CD4-positive, alpha-beta T cell treated with Interleukin-2 at 100 ng/mL for 4 hours (primary cell): ENCODE measurements at regions not wholly inside any gene's neighbourhood (a gene's known extent, or its start where the extent isn't known, plus 50 kb on each side); places are given as distances from the start of the nearest gene placed in this dataset.

Source experiments
- DNase-seq: peaks from one replicate; pipeline ENCODE4 v3.0.0-alpha.2; 2020; ENCODE audit warnings: low spot score

DNA sequence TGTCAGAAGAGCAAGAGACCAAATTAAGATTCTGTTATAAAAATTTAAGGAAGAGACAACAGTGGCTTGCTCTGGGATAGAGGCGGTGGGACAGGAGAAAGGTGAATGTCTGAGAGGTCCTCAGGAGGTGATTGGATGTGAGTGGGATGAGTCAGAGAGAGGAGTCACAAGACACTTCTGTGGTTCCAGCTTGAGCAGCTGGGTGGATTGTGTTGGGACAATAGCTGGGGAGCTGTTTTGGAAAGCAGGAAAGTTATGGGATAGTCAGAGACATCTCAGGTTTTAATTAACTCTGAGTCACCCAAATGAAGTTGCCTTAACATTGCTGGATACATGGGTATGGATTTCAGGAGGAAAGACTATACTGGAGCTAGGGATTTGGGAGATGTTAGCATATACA, 218.0 kb upstream of the TRIB2 start:
- DNase-seq, result no peak

DNA sequence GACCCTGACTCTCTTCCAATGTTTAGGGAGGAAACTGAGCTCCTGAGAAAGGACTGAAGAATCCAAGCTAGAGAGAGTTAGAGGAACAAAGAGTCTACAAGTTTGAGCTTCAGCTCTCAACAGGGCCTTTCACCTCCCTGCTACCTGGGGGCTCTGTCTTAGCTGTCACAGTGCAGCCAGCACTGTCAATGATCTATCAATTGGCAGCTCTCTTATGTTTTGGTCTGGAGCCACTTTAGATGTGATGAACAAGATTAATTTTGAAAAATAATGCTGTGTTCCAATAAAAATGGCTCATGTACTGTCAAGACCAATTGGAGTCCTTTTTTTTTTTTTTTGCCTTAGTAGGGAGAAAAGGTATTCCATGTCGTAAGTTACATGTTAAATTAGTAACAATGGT, 215.8 kb upstream of the TRIB2 start:
- no peak for DNase-seq

DNA sequence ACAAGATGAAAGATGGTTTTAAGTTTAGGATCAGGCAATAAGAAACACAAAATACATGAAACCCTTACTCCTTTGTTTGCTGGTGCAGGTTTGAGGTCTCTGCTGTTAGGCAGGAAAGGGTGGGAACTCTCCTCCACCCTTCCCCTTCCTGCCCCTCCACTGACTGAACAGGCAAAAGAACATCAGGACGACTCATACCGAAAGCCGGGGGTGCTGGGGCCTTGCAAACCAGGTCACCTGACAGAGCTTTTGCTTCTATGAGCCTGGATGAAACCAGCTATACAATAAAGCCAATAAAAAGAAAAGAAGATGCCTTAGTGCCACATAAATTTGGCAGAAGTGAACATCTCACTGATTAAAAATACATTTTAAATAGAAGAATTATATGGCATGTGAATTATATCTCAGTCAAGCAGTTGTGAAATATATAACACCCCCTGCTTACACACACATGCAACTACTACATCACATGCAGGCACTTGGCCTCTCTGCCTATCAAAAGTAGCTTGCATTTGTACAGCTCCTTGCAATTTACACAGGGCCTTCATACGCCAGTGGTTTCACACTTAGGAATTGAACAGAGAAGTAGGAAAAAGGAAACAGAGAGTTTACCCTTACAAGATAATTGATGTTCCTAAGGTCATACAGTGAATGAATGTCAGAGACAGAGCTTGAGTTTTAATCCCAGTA, 215.1 kb upstream of the TRIB2 start:
- peak; percentile 79 for DNase-seq

DNA sequence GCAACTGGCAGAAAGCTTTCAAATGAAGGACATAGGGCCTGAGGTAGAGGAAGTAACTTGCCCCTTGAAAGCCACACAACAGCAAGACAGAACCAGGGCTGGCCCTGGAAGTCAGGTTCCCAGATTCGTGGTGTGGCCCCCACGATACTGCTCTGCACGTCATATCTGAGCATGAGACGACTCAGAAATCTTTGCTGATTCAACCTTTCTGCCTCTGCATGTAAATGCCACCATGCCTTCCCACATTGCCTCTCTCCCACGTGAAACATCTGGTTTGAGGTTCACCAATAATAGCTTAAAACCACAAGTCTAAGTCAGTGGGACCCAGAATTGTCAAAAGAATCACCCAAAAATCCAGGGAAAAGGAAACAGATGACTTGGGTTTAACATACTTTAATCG, 214.0 kb upstream of the TRIB2 start:
- peak; percentile 39 for DNase-seq

DNA sequence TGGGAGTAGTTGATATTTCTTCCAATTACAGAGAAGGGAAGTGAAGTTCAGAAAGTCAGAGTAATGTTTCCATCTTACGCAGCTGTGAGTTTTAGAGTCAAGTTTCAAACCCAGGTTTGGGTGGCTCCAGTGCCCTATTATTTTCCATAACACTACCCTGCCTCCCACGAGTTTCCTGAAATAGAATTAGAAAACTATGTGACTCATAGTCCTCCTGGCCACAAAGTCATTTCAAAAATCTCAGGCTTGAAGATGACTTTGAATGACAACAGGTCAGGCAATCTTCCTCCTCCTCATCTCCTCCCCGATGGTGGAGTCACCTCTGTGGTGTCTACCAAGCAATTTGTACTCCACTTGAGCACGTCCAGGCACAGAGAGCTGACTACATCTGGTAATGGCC, 212.3 kb upstream of the TRIB2 start:
- DNase-seq, result peak; percentile 37

DNA sequence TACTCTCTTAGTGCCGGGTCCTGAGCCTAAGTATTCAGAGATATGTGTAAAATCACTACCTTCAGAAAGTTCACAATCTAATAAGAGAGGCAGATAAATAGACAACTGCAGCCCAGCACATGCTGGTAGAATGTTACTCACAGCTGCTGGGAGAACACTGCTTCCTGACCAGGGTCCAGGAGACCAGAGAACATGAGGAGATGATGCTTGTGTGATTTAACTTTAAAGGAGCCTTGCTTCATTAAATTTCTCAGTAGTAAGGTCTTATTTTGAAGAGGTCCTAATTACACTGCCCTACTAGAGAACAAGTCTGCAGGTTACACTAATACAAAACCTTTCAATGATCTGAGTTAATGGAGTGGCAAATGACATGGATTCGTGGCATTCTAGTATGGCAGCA, 209.9 kb upstream of the TRIB2 start:
- no peak for DNase-seq

- DNase-seq, result peak; percentile 84
Measured at GRCh38 chr2:12507295-12507694, 209.4 kb upstream of the TRIB2 start.

DNA sequence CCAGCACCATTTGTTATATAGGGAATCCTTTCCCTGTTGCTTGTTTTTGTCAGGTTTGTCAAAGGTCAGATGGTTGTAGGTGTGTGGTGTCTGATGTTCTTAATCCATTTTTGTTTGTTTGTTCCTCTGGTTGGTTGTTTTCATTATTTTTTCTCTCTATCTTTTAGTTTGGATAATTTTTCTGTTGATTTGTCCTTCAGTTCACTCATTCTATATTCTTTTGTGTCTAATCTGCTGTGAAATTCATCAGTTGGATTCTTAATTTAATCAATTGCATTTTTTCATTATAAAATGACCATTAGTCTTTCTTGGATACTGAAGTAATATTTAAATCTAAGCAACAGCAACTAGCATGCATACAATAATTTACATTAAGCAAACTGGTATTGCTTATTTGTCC, 206.7 kb upstream of the TRIB2 start:
- DNase-seq, result no peak

DNA sequence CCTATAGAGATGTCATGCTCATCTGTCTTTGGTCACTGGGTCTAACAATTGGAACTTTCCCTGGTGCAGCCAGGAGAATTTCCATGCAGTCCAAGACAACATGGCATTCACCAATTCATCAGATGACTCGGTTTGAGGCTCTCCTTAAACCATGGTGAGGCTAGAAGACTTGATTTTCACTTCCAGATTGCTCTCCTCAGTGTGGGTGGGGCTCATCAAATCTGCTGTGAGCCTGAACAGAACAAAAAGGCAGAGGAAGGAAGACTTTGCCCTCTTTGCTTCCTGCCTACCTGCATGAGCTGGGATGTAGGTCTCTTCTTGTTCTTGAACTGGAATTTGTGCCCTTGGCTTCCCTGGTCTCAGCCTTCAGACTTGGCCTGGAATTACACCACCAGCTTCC, 203.4 kb upstream of the TRIB2 start:
- no peak for DNase-seq

GRCh38 chr2:12514168-12514567, 202.6 kb upstream of the TRIB2 start:
- no peak for DNase-seq

GRCh38 chr2:12514631-12515437, 201.9 kb upstream of the TRIB2 start:
- peak; percentile 66 for DNase-seq

- DNase-seq, result no peak
Measured at GRCh38 chr2:12515871-12516270, 200.9 kb upstream of the TRIB2 start.

GRCh38 chr2:12533337-12534005, 183.3 kb upstream of the TRIB2 start:
- DNase-seq, result no peak

- DNase-seq, result no peak
Measured at GRCh38 chr2:12534646-12535263, 182.0 kb upstream of the TRIB2 start.

DNA sequence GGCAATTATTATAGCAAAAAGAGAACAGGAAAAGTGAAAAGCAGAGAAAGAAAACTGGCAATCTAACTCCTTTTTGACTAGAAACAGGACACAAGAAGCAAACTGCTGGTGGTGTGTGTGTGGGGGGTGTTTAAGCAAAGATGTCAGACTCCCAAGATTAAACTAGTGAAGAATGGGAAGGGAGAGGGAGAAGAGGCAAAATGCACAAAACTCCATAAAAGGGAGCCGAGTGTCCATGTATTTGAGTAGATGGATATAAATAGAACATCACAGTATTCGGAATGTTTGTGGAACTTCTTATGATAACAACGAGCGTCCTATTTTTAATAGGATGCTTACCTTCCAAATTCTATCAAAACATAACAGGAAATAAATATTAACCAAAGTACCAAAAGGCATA, 179.8 kb upstream of the TRIB2 start:
- no peak for DNase-seq

DNA sequence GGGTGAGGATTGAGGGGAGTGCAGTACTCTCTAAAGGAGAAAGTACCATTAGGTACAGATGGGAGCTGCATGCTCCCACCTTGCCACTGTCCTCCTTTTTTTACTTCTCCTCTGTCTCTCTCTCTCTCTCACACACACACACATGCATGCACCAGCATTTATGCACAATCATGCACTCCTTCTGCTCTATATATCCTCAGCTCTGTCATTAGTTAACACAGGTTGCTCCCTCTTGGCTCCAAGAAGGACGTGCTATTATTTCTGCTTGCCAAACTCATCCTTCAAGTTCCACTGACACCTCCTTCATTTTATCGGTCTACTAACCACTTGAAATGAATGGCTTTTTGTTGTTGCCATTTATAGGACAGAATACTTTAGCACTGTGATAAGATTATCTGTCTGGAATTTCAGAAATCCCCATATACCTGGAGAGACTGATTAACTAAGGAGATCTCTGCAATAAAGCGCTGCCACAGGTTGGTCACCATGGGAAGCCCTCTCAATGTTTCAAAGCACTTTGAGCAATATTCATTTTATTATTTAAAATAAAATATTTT, 178.5 kb upstream of the TRIB2 start:
- DNase-seq, result no peak

GRCh38 chr2:12539336-12539735, 177.4 kb upstream of the TRIB2 start:
- DNase-seq, result no peak

GRCh38 chr2:12539776-12540562, 176.8 kb upstream of the TRIB2 start:
- no peak for DNase-seq

DNA sequence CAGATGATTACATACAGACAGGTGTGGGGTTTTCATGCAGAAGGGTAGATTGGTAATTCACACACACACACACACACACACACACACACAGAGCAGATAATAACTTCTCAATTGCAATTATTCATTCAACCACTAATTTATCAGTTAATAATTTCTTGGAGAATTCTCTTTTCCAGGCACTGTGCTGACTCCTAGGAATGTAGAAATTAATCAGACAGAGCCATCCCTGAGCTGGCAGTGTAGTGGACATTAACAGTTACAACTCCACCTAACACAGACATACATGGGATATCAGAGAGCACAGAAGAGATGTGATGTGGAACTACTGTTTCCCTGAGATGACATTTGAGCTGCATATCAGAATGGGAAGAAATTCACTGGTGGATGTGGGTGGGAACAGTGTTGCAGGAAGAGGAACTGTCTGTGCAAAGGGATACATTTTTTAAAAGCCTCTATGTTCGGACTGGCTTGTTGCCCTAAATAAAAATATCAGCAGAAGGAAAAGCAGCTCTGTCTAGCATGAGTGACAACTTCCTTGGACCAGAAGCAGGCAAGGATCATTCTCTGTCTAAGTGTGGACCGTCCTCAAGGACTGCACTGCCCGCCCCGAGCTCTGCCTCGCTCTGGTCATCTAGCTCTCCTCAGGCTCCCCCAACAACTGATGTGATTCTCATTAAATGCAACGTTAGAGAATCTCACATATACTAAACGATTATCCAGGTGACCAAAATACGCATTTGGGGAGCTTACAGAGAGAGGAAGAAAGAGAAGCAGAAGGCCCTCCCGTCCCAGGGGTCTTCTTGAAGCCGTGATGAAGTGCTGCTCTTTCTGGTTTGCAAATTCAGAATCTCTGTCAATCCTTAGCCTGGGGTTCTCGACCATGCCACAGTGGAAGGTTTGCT, 173.4 kb upstream of the TRIB2 start:
- no peak for DNase-seq

DNA sequence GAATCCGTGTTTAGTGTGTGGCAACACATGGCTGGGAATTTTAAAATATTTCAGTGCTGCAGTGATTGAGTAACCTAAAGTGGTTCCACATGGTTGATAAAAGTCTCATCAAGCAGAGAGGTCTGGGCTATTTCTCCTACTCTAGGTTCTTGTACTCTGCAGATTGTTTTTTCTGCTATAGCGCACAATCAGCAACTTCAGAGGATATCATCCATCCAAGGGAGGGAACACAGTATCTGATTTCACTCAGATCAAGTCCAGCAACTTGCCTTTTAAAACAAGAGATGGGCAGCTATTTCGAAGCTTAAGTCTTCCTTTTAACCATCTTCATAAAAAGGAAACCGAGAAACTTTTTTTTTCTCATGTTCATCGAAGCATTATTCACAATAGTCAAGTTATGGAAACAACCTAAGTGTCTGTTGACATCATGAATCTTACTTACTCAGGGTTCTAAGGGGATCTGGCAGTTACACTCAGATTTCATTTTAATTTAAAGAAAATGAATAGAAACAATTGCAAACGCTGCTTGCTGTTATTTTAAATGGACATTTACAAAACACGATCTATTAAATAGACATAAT, 172.7 kb upstream of the TRIB2 start:
- no peak for DNase-seq
